ENCODE measurements at regions not wholly inside any gene's neighbourhood (a gene's known extent, or its start where the extent isn't known, plus 50 kb on each side); places are given as distances from the start of the nearest gene placed in this dataset.
"Not testable (repeated sequence)": the region's sequence is repeated elsewhere in the genome, so short reads cannot be mapped to it uniquely, and the experiment has no call there.

- Mint-ChIP-seq H3K36me3 (ENCODE audit: low read depth) (no peaks in the 10 kb centered on the region), H3K4me1 (no peaks in the 10 kb centered on the region), H3K27ac (no peak overlapping the region), H3K4me3 (no peak overlapping the region), H3K27me3 (no peaks in the 10 kb centered on the region)
- ATAC-seq (no peak), DNase-seq (no peak)
- no peaks in the 10 kb centered on the region for H3K9me3 ChIP-seq (ENCODE audit: control insufficient read depth, low read length, poor library complexity, severe bottlenecking)
Observed at GRCh38 chr5:29150840-29151239, 2042.6 kb upstream of the CDH6 start.

- Mint-ChIP-seq H3K27ac (no peak overlapping the region), H3K27me3 (no peaks in the 10 kb centered on the region), H3K36me3 (ENCODE audit: low read depth) (no peaks in the 10 kb centered on the region), H3K4me1 (no peaks in the 10 kb centered on the region), H3K4me3 (no peak overlapping the region)
- DNase-seq (no peak), ATAC-seq (no peak)
- no peaks in the 10 kb centered on the region for H3K9me3 ChIP-seq (ENCODE audit: control insufficient read depth, low read length, poor library complexity, severe bottlenecking)
Observed at GRCh38 chr5:29148581-29148980, 2044.9 kb upstream of the CDH6 start.

GRCh38 chr5:29148073-29148472 lies 2045.4 kb upstream of the CDH6 start:
- DNase-seq (no peak), ATAC-seq (no peak)
- H3K4me1 Mint-ChIP-seq: no peaks in the 10 kb centered on the region
- no peaks in the 10 kb centered on the region for H3K9me3 ChIP-seq (ENCODE audit: control insufficient read depth, low read length, poor library complexity, severe bottlenecking)
- H3K27ac Mint-ChIP-seq: no peak overlapping the region
- H3K36me3 Mint-ChIP-seq (ENCODE audit: low read depth): no peaks in the 10 kb centered on the region
- no peaks in the 10 kb centered on the region for H3K27me3 Mint-ChIP-seq
- H3K4me3 Mint-ChIP-seq: no peak overlapping the region

GRCh38 chr5:29143266-29143665 lies 2050.2 kb upstream of the CDH6 start:
- H3K4me1 Mint-ChIP-seq: no peaks in the 10 kb centered on the region
- H3K9me3 ChIP-seq (ENCODE audit: control insufficient read depth, low read length, poor library complexity, severe bottlenecking): no peaks in the 10 kb centered on the region
- no peak overlapping the region for H3K4me3 Mint-ChIP-seq
- ATAC-seq (no peak), DNase-seq (no peak)
- no peak overlapping the region for H3K27ac Mint-ChIP-seq
- H3K36me3 Mint-ChIP-seq (ENCODE audit: low read depth): no peaks in the 10 kb centered on the region
- no peaks in the 10 kb centered on the region for H3K27me3 Mint-ChIP-seq

- Mint-ChIP-seq H3K36me3 (ENCODE audit: low read depth) (no peaks in the 10 kb centered on the region), H3K4me1 (no peaks in the 10 kb centered on the region), H3K4me3 (no peak overlapping the region), H3K27ac (no peak overlapping the region), H3K27me3 (no peaks in the 10 kb centered on the region)
- no peak for ATAC-seq
- H3K9me3 ChIP-seq (ENCODE audit: control insufficient read depth, low read length, poor library complexity, severe bottlenecking): no peaks in the 10 kb centered on the region
- DNase-seq: no peak
Observed at GRCh38 chr5:29134418-29134817, 2059.1 kb upstream of the CDH6 start.

- H3K4me3 Mint-ChIP-seq: no peak overlapping the region
- H3K4me1 Mint-ChIP-seq: no peaks in the 10 kb centered on the region
- H3K9me3 ChIP-seq (ENCODE audit: control insufficient read depth, low read length, poor library complexity, severe bottlenecking): no peaks in the 10 kb centered on the region
- H3K27ac Mint-ChIP-seq: no peak overlapping the region
- ATAC-seq (no peak), DNase-seq (no peak)
- H3K36me3 Mint-ChIP-seq (ENCODE audit: low read depth): no peaks in the 10 kb centered on the region
- H3K27me3 Mint-ChIP-seq: no peaks in the 10 kb centered on the region
Observed at GRCh38 chr5:29131285-29131684, 2062.2 kb upstream of the CDH6 start.

GRCh38 chr5:29130786-29131185 lies 2062.7 kb upstream of the CDH6 start:
- Mint-ChIP-seq H3K36me3 (ENCODE audit: low read depth) (no peaks in the 10 kb centered on the region), H3K4me3 (no peak overlapping the region), H3K4me1 (no peaks in the 10 kb centered on the region), H3K27me3 (no peaks in the 10 kb centered on the region), H3K27ac (no peak overlapping the region)
- ATAC-seq (no peak), DNase-seq (no peak)
- H3K9me3 ChIP-seq (ENCODE audit: control insufficient read depth, low read length, poor library complexity, severe bottlenecking): no peaks in the 10 kb centered on the region

- not testable (repeated sequence) for H3K4me3 Mint-ChIP-seq; H3K27ac Mint-ChIP-seq; H3K36me3 Mint-ChIP-seq (ENCODE audit: low read depth); H3K9me3 ChIP-seq (ENCODE audit: control insufficient read depth, low read length, poor library complexity, severe bottlenecking); ATAC-seq; DNase-seq; H3K27me3 Mint-ChIP-seq; H3K4me1 Mint-ChIP-seq
Observed at GRCh38 chr5:29127524-29128156, 2065.8 kb upstream of the CDH6 start.

GRCh38 chr5:29126462-29126861 lies 2067.0 kb upstream of the CDH6 start:
- H3K36me3 Mint-ChIP-seq (ENCODE audit: low read depth); H3K4me3 Mint-ChIP-seq; ATAC-seq; H3K27me3 Mint-ChIP-seq; H3K4me1 Mint-ChIP-seq; DNase-seq; H3K9me3 ChIP-seq (ENCODE audit: control insufficient read depth, low read length, poor library complexity, severe bottlenecking); H3K27ac Mint-ChIP-seq: not testable (repeated sequence)

- ATAC-seq (no peak), DNase-seq (no peak)
- no peak overlapping the region for H3K27ac Mint-ChIP-seq
- H3K4me3 Mint-ChIP-seq: no peak overlapping the region
- no peaks in the 10 kb centered on the region for H3K36me3 Mint-ChIP-seq (ENCODE audit: low read depth)
- H3K27me3 Mint-ChIP-seq: no peaks in the 10 kb centered on the region
- no peaks in the 10 kb centered on the region for H3K9me3 ChIP-seq (ENCODE audit: control insufficient read depth, low read length, poor library complexity, severe bottlenecking)
- H3K4me1 Mint-ChIP-seq: no peaks in the 10 kb centered on the region
Observed at GRCh38 chr5:29122306-29122705, 2071.2 kb upstream of the CDH6 start.

GRCh38 chr5:29114331-29114768 lies 2076.0 kb upstream of the CDH9 start:
- ATAC-seq (no peak), DNase-seq (no peak)
- no peaks in the 10 kb centered on the region for H3K9me3 ChIP-seq (ENCODE audit: control insufficient read depth, low read length, poor library complexity, severe bottlenecking)
- H3K4me3 Mint-ChIP-seq: no peak overlapping the region
- no peaks in the 10 kb centered on the region for H3K27me3 Mint-ChIP-seq
- no peak overlapping the region for H3K27ac Mint-ChIP-seq
- no peaks in the 10 kb centered on the region for H3K4me1 Mint-ChIP-seq
- H3K36me3 Mint-ChIP-seq (ENCODE audit: low read depth): no peaks in the 10 kb centered on the region

GRCh38 chr5:29113516-29113915 lies 2075.1 kb upstream of the CDH9 start:
- Mint-ChIP-seq H3K4me3 (no peak overlapping the region), H3K27me3 (no peaks in the 10 kb centered on the region), H3K36me3 (ENCODE audit: low read depth) (no peaks in the 10 kb centered on the region), H3K27ac (no peak overlapping the region), H3K4me1 (no peaks in the 10 kb centered on the region)
- DNase-seq: no peak
- no peaks in the 10 kb centered on the region for H3K9me3 ChIP-seq (ENCODE audit: control insufficient read depth, low read length, poor library complexity, severe bottlenecking)
- ATAC-seq: no peak

GRCh38 chr5:29099585-29099984 lies 2061.2 kb upstream of the CDH9 start:
- H3K27ac Mint-ChIP-seq: no peak overlapping the region
- ATAC-seq (no peak), DNase-seq (no peak)
- no peaks in the 10 kb centered on the region for H3K4me1 Mint-ChIP-seq
- peaks cover 3% of the 10 kb centered on the region for H3K9me3 ChIP-seq (ENCODE audit: control insufficient read depth, low read length, poor library complexity, severe bottlenecking)
- H3K36me3 Mint-ChIP-seq (ENCODE audit: low read depth): no peaks in the 10 kb centered on the region
- no peak overlapping the region for H3K4me3 Mint-ChIP-seq
- H3K27me3 Mint-ChIP-seq: no peaks in the 10 kb centered on the region

- Mint-ChIP-seq H3K27me3 (no peaks in the 10 kb centered on the region), H3K4me3 (no peak overlapping the region), H3K27ac (no peak overlapping the region), H3K4me1 (no peaks in the 10 kb centered on the region), H3K36me3 (ENCODE audit: low read depth) (no peaks in the 10 kb centered on the region)
- no peak for ATAC-seq
- H3K9me3 ChIP-seq (ENCODE audit: control insufficient read depth, low read length, poor library complexity, severe bottlenecking): peaks cover 3% of the 10 kb centered on the region
- no peak for DNase-seq
Observed at GRCh38 chr5:29089591-29090130, 2051.3 kb upstream of the CDH9 start.
